Suprapubic skin (tissue), 3 donors: ENCODE measurements at regions not wholly inside any gene's neighbourhood (a gene's known extent, or its start where the extent isn't known, plus 50 kb on each side); places are given as distances from the start of the nearest gene placed in this dataset.

Experiments used
- CTCF ChIP-seq, 2 donors: fragments of 200-600 bp in 1 of 2; fragments of 450-650 bp in 1 of 2; sonication (generic) in 1 of 2; IDR thresholded peaks; one replicate each; pipeline ENCODE4 v1.5.1; 2016 to 2019; ENCODE audit warnings: antibody characterized with exemption in 2 of 2, mild to moderate bottlenecking in 1 of 2, moderate library complexity in 1 of 2
- POLR2A ChIP-seq, 2 donors: fragments of 450-650 bp; IDR thresholded peaks; one replicate each; pipeline ENCODE4 v1.6.1; 2017; ENCODE audit warnings: antibody characterized with exemption in 2 of 2, mild to moderate bottlenecking in 2 of 2, moderate library complexity in 2 of 2

- TF ChIP-seq CTCF (IDR thresholded peaks at IDR 0.05) (no peak), POLR2A (IDR thresholded peaks at IDR 0.05) (no peak)
These were observed 431.2 kb upstream of the TCF4 start for GRCh38 chr18:56019156-56019555.
